HCT116 (cell line): ENCODE measurements at regions not wholly inside any gene's neighbourhood (a gene's known extent, or its start where the extent isn't known, plus 50 kb on each side); places are given as distances from the start of the nearest gene placed in this dataset.

Source experiments
- ATAC-seq: fragments of 200-7000 bp; cut with Tn5 transposase; 2 replicates; pipeline ENCODE4 v1.9.1; 2020; ENCODE audit warnings: mild to moderate bottlenecking, moderate library complexity
- BruUV-seq: library from RNA; stranded (reverse); fragments of 400-500 nt; replicated peaks from 2 replicates; lab custom pipeline; 2021; lab: Mats Ljungman, UMichigan
- CTCF ChIA-PET: fragments of 300-600 bp; sonication (Branson Sonifier 250); formaldehyde crosslinking; loops from one replicate; lab custom pipeline; 2021; ENCODE audit warnings: antibody characterized with exemption; lab: Charles Lee
- POLR2A ChIA-PET: fragments of 300-600, 350-600 bp; sonication (Branson Sonifier 250); formaldehyde crosslinking; loops from one replicate; lab custom pipeline; 2021; ENCODE audit warnings: antibody characterized with exemption; lab: Charles Lee
- RAD21 ChIA-PET, 2 experiments: fragments of 300-600 bp; sonication (Branson Sonifier 250); formaldehyde crosslinking; loops; one replicate each; lab custom pipeline; 2023; ENCODE audit warnings: low total read pairs in 2 of 2; ENCODE audit not compliant: uncharacterized antibody in 2 of 2, unreplicated experiment in 2 of 2, low non-redundant PET in 1 of 2; lab: Charles Lee
- DNase-seq: peaks from one replicate; pipeline ENCODE4 v3.0.0-alpha.2; 2010; ENCODE audit warnings: low read depth, low spot score
- H2AFZ ChIP-seq: fragments of 200-600 bp; shearing (Covaris generic), sonication (generic); 2 replicates; pipeline ENCODE4 v1.6.1; 2017; ENCODE audit warnings: low read depth, mixed run types, mixed read lengths, antibody characterized with exemption, low read length; ENCODE audit not compliant: poor library complexity, severe bottlenecking
- H3K27ac ChIP-seq: 2 replicates; pipeline ENCODE4 v1.5.1; 2012; ENCODE audit warnings: low read depth, low read length
- H3K27me3 ChIP-seq: fragments of 200-600 bp; sonication (generic); 2 replicates; pipeline ENCODE4 v1.6.1; 2016; ENCODE audit warnings: mixed run types, low read length, mixed read lengths; ENCODE audit not compliant: insufficient read depth
- H3K36me3 ChIP-seq, 2 experiments: fragments of 200-500 bp in 1 of 2; fragments of 200-600 bp in 1 of 2; sonication (Bioruptor generic) in 1 of 2; sonication (generic) in 1 of 2; 2 replicates each; pipeline versions ENCODE4 v1.5.1 to v1.6.1; 2014 to 2016; ENCODE audit warnings: low read length in 2 of 2, inconsistent platforms in 1 of 2, mixed read lengths in 1 of 2, mixed run types in 1 of 2; ENCODE audit not compliant: insufficient read depth in 2 of 2, control insufficient read depth in 1 of 2
- H3K4me1 ChIP-seq, 2 experiments: fragments of 200-600 bp in 1 of 2; sonication (generic) in 1 of 2; 2 replicates each; pipeline versions ENCODE4 v1.5.1 to v1.6.1; 2012 to 2017; ENCODE audit warnings: low read length in 2 of 2, inconsistent platforms in 1 of 2, mild to moderate bottlenecking in 1 of 2, mixed read lengths in 1 of 2, mixed run types in 1 of 2, moderate library complexity in 1 of 2; ENCODE audit not compliant: insufficient read depth in 2 of 2, control insufficient read depth in 1 of 2
- H3K4me2 ChIP-seq: fragments of 200-600 bp; sonication (generic); 2 replicates; pipeline ENCODE4 v1.6.1; 2017; ENCODE audit warnings: mixed run types, low read length, mixed read lengths
- H3K4me3 ChIP-seq, 2 experiments: fragments of 200-600 bp in 1 of 2; sonication (generic) in 1 of 2; replicated peaks in 1 of 2; 2 replicates each; pipeline ENCODE4 v1.5.1; 2011 to 2016; ENCODE audit warnings: low read length in 2 of 2, control low read depth in 1 of 2, low read depth in 1 of 2, mild to moderate bottlenecking in 1 of 2, mixed read lengths in 1 of 2, mixed run types in 1 of 2
- H3K79me2 ChIP-seq: fragments of 200-600 bp; sonication (generic); 2 replicates; pipeline ENCODE4 v1.6.1; 2017; ENCODE audit warnings: mild to moderate bottlenecking, mixed run types, low read length, moderate library complexity, mixed read lengths; ENCODE audit not compliant: insufficient read depth
- H3K9ac ChIP-seq: fragments of 200-600 bp; sonication (generic); 2 replicates; pipeline ENCODE4 v1.6.1; 2016; ENCODE audit warnings: low read length, mixed read lengths
- H3K9me2 ChIP-seq: fragments of 200-600 bp; sonication (generic), shearing (Covaris generic); 2 replicates; pipeline ENCODE4 v1.6.1; 2017; ENCODE audit warnings: mixed run types, mild to moderate bottlenecking, moderate library complexity; ENCODE audit not compliant: insufficient read depth
- H3K9me3 ChIP-seq, 2 experiments: fragments of 200-500 bp in 1 of 2; fragments of 200-600 bp in 1 of 2; sonication (Bioruptor generic) in 1 of 2; sonication (generic) in 1 of 2; 2 replicates each; pipeline ENCODE4 v1.6.1; 2014 to 2017; ENCODE audit warnings: low read length in 2 of 2, mixed read lengths in 2 of 2, inconsistent platforms in 1 of 2, low read depth in 1 of 2, mild to moderate bottlenecking in 1 of 2, mixed run types in 1 of 2, moderate library complexity in 1 of 2; ENCODE audit not compliant: control insufficient read depth in 1 of 2, insufficient read depth in 1 of 2
- H4K20me1 ChIP-seq: fragments of 200-600 bp; sonication (generic), shearing (Covaris generic); 2 replicates; pipeline ENCODE4 v1.6.1; 2017; ENCODE audit warnings: mixed run types, mild to moderate bottlenecking, moderate library complexity; ENCODE audit not compliant: insufficient read depth
- ATF3 ChIP-seq: IDR thresholded peaks from 2 replicates; pipeline ENCODE4 v1.6.1; 2012
- CEBPB ChIP-seq: IDR thresholded peaks from 2 replicates; pipeline ENCODE4 v1.6.1; 2012; ENCODE audit warnings: low read depth
- CTCF ChIP-seq, 3 experiments: fragments of 200-600 bp in 1 of 3; sonication (generic) in 1 of 3; IDR thresholded peaks in 2 of 3; conservative IDR thresholded peaks in 1 of 3; 2 replicates each; pipeline ENCODE4 v1.5.1; 2012 to 2017; ENCODE audit warnings: low read depth in 2 of 3, low read length in 2 of 3, antibody characterized with exemption in 1 of 3, borderline replicate concordance in 1 of 3, control low read depth in 1 of 3, mild to moderate bottlenecking in 1 of 3, mixed read lengths in 1 of 3, mixed run types in 1 of 3, moderate library complexity in 1 of 3; ENCODE audit not compliant: insufficient read depth in 1 of 3
- EGR1 ChIP-seq: IDR thresholded peaks from 2 replicates; pipeline ENCODE4 v1.6.1; 2012; ENCODE audit warnings: low read depth
- ELF1 ChIP-seq: IDR thresholded peaks from 2 replicates; pipeline ENCODE4 v1.6.1; 2012; ENCODE audit warnings: low read depth, borderline replicate concordance
- EZH2phosphoT487 ChIP-seq: fragments of 200-600 bp; IDR thresholded peaks from 2 replicates; pipeline ENCODE4 v1.6.1; 2018; ENCODE audit warnings: antibody characterized with exemption, borderline replicate concordance
- FOSL1 ChIP-seq: IDR thresholded peaks from 2 replicates; pipeline ENCODE4 v1.6.1; 2012; ENCODE audit warnings: low read depth
- POLR2A ChIP-seq: IDR thresholded peaks from 2 replicates; pipeline ENCODE4 v1.7.0; 2011; ENCODE audit warnings: borderline replicate concordance; ENCODE audit not compliant: insufficient read depth, insufficient read length; ENCODE audit errors: extremely low read depth
- RAD21 ChIP-seq: IDR thresholded peaks from 2 replicates; pipeline ENCODE4 v1.6.1; 2012; ENCODE audit warnings: low read depth, mild to moderate bottlenecking
- REST ChIP-seq: IDR thresholded peaks from 2 replicates; pipeline ENCODE4 v1.6.1; 2012; ENCODE audit warnings: low read depth
- SP1 ChIP-seq: IDR thresholded peaks from 2 replicates; pipeline ENCODE4 v1.6.1; 2012; ENCODE audit warnings: low read depth
- YY1 ChIP-seq: IDR thresholded peaks from 2 replicates; pipeline ENCODE4 v1.6.1; 2011; ENCODE audit warnings: low read length, low read depth, moderate library complexity, mild to moderate bottlenecking; ENCODE audit not compliant: insufficient replicate concordance; ENCODE audit errors: extremely low read depth
- ZNF274 ChIP-seq: fragments of 200-500 bp; sonication (Bioruptor generic); IDR thresholded peaks from 2 replicates; pipeline ENCODE4 v1.6.1; 2014; ENCODE audit warnings: mild to moderate bottlenecking, low read depth, low read length, inconsistent platforms
- intact Hi-C: fragments of 100-400 bp; cut with micrococcal nuclease; formaldehyde crosslinking; loops from 2 replicates; pipeline ENCODE4 v1.10.0; 2022

GRCh38 chr16:59964232-59964924, 1230.3 kb upstream of the GOT2 start:
- H3K9ac ChIP-seq = no peak overlapping the region
- ChIA-PET POLR2A (no interaction called here), RAD21 (no interaction called here), CTCF (no interaction called here)
- ATAC-seq = no peak
- no peak for TF ChIP-seq EZH2phosphoT487
- no peak for TF ChIP-seq CTCF (IDR thresholded peaks at IDR 0.05 in 2 of 3, conservative IDR thresholded peaks at IDR 0.05 in 1 of 3; ENCODE audit: borderline replicate concordance in 1 of 3, insufficient read depth in 1 of 3, low read depth in 2 of 3, low read length in 2 of 3)
- no peak for TF ChIP-seq YY1
- no peak for TF ChIP-seq REST
- no peak for TF ChIP-seq RAD21
- TF ChIP-seq ATF3 = no peak
- no peak for TF ChIP-seq ELF1
- no peak for TF ChIP-seq EGR1
- no peak for TF ChIP-seq FOSL1
- TF ChIP-seq SP1 = no peak
- no peak for TF ChIP-seq POLR2A
- TF ChIP-seq ZNF274 = no peak
- no peak for TF ChIP-seq CEBPB
- H3K79me2 ChIP-seq = no peaks in the 10 kb centered on the region
- intact Hi-C loops = no loop called here
- no peak overlapping the region for H3K4me2 ChIP-seq
- no peak for DNase-seq
- no peak overlapping the region for H3K27ac ChIP-seq
- H2AFZ ChIP-seq = no peak overlapping the region
- no peaks in the 10 kb centered on the region for H3K27me3 ChIP-seq
- no TSS peak for BruUV-seq
- no peak overlapping the region for H3K4me3 ChIP-seq
- H3K36me3 ChIP-seq = no peaks in the 10 kb centered on the region
- H3K9me3 ChIP-seq = peaks cover 0 to 22% of the 10 kb centered on the region in 2 experiments; a peak in 2 of 4 replicates
- H3K9me2 ChIP-seq = no peaks in the 10 kb centered on the region
- no peaks in the 10 kb centered on the region for H4K20me1 ChIP-seq
- no peaks in the 10 kb centered on the region for H3K4me1 ChIP-seq
